ENCODE measurements at regions not wholly inside any gene's neighbourhood (a gene's known extent, or its start where the extent isn't known, plus 50 kb on each side); places are given as distances from the start of the nearest gene placed in this dataset.

- TF ChIP-seq CTCF (IDR thresholded peaks at IDR 0.05) = no peak
- TF ChIP-seq EZH2 (IDR thresholded peaks at IDR 0.05; ENCODE audit: borderline replicate concordance, insufficient read depth, low read depth, low read length, poor library complexity, severe bottlenecking) = no peak
These were observed 977.0 kb downstream of the FSTL5 start for GRCh38 chr4:161186750-161187149.

Data from B cell (primary cell).